ENCODE measurements at regions not wholly inside any gene's neighbourhood (a gene's known extent, or its start where the extent isn't known, plus 50 kb on each side); places are given as distances from the start of the nearest gene placed in this dataset.
"Not testable (repeated sequence)": the region's sequence is repeated elsewhere in the genome, so short reads cannot be mapped to it uniquely, and the experiment has no call there.

DNA sequence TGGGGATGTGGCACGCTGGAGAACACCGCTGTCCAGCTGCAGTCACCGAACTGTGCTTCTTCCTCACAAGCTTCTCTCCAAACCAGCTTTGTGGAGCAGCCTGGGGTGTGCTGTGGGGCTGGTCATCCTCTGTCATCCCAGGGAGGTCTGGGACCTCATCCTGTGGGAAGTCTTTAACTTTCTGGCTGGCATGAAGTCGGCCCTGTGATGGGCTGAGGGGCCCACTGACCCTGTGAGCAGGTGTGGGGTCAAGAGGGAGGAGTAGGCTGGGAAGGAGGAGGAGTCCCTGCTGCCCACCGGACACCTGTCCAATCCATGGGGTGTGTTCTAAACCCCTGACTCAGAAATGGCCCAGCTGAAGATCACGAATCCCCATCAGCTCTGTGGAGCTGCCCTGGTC is 136.2 kb upstream of the SHH start:
- no peak for DNase-seq
- ATAC-seq = no peak
- intact Hi-C loops (cut with micrococcal nuclease) = no loop called here

DNA sequence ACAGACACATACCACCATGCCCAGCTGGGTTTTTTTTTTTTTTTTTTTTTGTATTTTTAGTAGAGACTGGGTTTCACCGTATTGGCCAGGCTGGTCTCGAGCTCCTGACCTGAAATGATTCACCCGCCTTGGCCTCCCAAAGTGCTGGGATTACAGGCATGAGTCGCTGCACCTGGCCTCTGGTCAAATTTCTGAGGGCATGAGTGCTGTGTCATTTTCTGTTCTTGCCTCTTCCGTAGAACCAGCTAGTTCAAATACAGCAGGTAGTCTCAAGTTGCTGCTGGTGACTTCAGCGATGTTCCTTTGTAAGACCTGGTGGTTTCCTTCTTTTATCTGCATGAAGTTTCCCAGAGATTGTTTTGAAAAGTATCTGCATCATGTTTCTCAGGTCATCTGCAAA is 134.8 kb upstream of the SHH start:
- intact Hi-C loops (cut with micrococcal nuclease) = no loop called here
- ATAC-seq = no peak
- DNase-seq = no peak

GRCh38 chr7:155945670-155946325 is 133.5 kb upstream of the SHH start:
- DNase-seq = no peak
- no peak for ATAC-seq
- intact Hi-C loops (cut with micrococcal nuclease) = no loop called here

- intact Hi-C loops (cut with micrococcal nuclease) = no loop called here
- DNase-seq (no peak), ATAC-seq (no peak)
Measured at GRCh38 chr7:155944901-155945300, 132.6 kb upstream of the SHH start.

DNA sequence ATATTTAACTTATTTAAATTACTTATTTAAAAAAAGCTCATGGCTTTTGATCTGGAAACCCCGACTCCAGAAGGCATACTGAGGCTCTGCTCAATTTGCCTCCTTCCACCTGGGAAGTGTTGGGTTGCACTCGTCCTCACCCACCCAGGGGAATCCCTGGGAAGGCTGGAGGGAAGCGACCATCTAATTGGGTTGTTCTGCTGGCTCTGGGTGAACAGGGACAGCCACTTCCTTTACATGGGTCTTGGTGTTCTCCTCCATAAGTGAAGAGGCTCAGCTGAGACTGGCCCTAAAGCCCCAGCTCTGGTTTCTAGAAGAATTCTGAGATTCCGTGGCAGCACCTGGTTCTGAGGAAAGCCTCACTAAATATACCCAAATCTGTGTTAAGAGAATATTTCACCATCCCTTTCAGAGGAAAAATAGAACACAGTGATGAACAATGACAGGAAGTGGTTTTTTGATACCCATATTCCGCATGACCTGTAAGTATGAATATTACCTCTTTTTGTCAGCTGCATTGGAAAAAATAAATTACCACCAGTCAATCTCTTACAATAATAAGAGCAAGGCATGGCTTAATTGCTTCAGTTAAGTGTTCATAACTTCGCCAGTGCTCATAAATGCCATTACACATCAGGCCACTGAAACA is 131.1 kb upstream of the SHH start:
- intact Hi-C loops (cut with micrococcal nuclease) = no loop called here
- ATAC-seq (no peak), DNase-seq (no peak)

- DNase-seq (no peak), ATAC-seq (no peak)
- intact Hi-C loops (cut with micrococcal nuclease) = no loop called here
Measured at GRCh38 chr7:155942226-155942950, 130.1 kb upstream of the SHH start.

DNA sequence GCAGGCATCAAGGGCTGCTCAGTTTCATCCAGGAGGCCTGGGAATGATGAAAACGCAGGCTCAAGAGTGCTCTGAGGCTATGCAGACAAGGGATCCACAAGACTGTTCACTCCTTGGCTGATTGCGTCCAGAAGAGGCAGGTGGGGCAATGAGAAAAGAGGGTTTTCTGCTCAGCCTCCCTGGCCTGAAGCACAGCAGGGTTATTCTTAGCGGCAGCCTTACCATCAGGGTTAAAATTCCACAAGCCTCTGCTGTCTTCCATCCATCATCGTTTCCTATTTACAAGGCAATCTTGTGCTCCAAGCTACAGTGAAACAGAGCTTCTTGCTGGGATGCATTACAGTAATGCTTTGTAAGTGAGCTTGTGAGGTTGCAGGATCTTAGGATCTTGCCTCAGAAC is 129.4 kb upstream of the SHH start:
- no peak for ATAC-seq
- intact Hi-C loops (cut with micrococcal nuclease) = no loop called here
- DNase-seq = no peak

DNA sequence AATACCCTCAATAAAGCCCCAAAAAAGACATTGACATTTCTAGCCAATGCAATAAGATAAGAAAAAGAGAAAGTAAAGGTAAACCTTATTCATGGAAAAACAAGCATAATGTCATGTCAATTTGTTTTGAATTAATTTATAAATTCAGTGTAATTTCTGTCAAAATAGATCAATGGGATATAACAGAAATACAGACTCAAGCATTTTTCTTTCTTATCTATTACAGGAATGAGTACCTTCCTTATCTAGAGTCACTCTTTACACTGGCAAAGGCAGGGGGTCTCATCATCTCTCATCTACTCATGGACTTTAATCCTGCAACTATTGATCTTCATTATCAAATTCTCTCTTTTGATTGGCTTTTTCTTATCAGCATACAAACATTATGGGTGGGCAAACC is 127.1 kb upstream of the SHH start:
- intact Hi-C loops (cut with micrococcal nuclease) = no loop called here
- DNase-seq (no peak), ATAC-seq (no peak)

- DNase-seq = no peak
- ATAC-seq = no peak
- intact Hi-C loops (cut with micrococcal nuclease) = no loop called here
Measured at GRCh38 chr7:155938129-155938528, 125.9 kb upstream of the SHH start.

- DNase-seq (no peak), ATAC-seq (no peak)
- intact Hi-C loops (cut with micrococcal nuclease) = no loop called here
Measured at GRCh38 chr7:155935726-155936125, 123.5 kb upstream of the SHH start.

DNA sequence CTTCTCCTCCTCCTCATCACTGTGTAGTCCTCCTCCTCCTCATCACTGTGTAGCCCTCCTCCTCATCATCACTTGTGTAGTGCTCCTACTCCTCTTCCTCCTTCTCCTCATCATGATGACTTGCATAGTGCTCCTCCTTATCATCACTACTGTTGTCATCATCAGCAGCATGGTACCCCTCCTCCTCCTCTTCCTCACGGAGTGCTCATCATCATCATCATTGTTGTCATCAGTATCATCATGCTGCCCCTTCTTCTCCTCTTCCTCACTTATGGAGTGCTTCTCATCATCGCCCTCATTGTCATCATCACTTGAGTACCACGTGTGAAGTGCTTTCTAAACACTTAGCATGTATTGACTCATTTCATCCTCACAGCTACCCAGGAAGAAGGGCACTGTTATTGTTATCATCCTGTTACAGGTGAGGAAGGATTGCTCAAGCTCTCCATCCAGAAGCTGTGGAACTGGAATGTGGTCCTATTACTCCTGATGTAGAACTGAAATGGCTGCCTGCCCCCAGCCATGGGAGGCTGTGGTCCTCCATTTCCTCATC is 122.8 kb upstream of the SHH start:
- DNase-seq = no peak
- intact Hi-C loops (cut with micrococcal nuclease) = no loop called here
- ATAC-seq = no peak

DNA sequence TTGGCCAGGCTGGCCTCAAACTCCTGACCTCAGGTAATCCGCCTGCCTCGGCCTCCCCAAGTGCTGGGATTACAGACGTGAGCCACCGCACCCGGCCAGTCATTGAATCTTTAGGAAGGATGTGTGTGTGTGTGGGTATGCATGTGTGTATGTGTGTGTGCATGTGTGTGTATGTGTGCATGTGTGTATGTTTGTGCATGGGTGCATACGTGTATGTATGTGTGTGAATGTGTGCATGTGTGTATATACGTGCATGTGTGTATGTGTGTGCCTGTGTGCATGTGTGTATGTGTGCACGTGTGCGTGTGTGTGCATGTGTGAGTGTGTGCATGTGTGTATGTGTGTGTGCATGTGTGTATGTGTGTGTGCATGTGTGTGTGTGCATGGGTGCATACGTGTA is 120.1 kb upstream of the SHH start:
- DNase-seq; ATAC-seq; intact Hi-C loops (cut with micrococcal nuclease): not testable (repeated sequence)

GRCh38 chr7:155931396-155932085 is 119.3 kb upstream of the SHH start:
- intact Hi-C loops (cut with micrococcal nuclease) = no loop called here

GRCh38 chr7:155930527-155930926 is 118.3 kb upstream of the SHH start:
- no peak for ATAC-seq
- no peak for DNase-seq
- intact Hi-C loops (cut with micrococcal nuclease) = no loop called here

More at GRCh38 chr7:155931396-155932085, 119.3 kb upstream of the SHH start:
- no peak for ATAC-seq
- no peak for DNase-seq

DNA sequence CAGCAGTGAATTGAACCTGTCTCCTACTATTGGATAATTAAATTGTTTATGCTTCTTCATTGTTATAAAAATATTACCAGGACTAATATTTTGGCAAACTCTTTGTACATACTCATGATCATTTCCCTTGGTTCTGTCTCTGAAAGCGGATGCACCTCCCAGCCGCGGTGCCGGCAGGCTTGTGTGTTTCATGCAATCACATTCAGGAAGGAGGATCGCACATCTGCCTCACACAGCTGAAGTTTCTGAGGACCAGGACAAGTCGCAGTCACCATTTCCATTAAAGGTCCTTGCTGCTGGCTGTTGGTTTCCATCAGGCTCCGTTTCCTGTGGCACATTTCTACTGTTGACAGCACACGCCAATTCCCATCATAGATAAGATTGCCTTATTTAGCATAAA is 117.8 kb upstream of the SHH start:
- intact Hi-C loops (cut with micrococcal nuclease) = no loop called here
- DNase-seq (no peak), ATAC-seq (no peak)

DNA sequence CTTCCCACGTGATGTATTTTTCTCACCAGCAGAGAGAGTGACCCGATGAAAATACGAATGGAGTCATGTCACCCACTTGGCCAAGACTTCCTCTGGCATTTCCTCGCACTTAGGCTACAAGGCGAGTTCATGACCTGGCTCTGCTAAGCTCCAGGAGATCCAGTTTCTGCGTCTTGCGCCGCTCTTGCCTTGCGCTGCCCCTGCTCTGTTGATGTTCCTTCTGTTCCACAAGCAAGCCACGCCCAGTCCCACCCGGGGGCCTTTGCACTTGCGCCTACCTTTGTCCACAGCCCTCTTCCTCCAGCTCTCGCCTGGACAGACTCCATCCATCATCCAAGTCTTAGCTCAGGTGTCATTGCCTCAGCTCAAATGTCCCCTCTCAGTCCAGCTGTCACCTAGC is 116.3 kb upstream of the SHH start:
- intact Hi-C loops (cut with micrococcal nuclease) = no loop called here
- DNase-seq = no peak
- ATAC-seq = no peak

- intact Hi-C loops (cut with micrococcal nuclease) = no loop called here
- DNase-seq = no peak
- no peak for ATAC-seq
Measured at GRCh38 chr7:155927905-155928304, 115.6 kb upstream of the SHH start.

DNA sequence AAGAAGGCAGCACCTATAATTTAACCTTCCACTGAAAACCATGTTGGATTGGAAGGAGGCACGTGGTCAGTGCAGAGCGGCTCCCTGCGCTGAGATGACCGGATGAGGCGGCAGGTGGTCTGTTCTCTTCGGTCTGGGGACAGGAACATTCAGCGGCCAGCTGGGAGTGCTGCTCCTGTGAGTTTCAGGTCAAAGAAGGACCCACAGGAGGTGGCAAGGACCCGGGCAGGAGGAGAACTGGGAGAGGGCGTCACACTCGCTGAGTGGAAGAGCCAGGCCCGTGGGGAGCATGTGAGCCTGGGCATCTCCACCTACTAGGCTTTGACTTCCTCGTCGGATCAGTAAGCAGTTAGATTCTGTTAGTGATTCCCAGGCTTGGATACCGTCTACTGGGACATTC is 113.4 kb upstream of the SHH start:
- ATAC-seq = no peak
- no peak for DNase-seq
- intact Hi-C loops (cut with micrococcal nuclease) = no loop called here

DNA sequence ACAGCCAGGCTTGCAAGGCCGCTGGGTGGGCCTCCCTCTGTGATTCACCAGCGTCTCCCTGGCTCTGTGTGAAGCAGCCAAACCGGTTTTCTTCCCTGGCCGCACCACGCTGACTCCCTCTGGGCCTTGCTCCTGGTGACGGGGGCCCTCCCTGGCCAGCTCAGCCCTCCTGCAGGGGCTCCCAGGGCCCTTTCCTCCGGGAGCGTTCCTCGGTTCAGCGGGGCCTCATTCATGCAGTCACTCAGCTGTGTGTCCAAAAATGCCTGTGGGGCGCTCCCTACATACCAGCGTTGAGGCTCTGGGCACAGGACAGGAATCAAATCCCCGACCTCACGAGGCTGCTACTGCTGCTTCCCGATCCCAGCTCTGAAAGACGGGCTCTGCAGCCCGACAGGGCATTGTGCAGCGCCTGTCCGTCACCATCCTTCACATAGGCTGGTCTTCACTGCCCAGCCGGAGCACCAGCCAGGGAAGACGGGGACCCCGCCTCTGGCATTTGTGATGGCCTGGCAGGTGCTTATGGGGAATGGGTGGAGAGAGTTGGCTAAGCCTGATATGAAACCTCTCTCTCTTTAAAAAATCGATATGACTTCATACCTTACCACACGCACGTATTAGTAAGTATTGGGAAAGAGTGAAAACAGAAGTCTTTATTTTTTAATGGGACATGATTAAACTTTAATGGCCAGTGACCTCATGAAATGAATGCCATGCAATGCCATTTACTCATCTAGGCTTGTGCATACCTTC is 110.0 kb upstream of the SHH start:
- no peak for DNase-seq
- intact Hi-C loops (cut with micrococcal nuclease) = no loop called here
- ATAC-seq = no peak

DNA sequence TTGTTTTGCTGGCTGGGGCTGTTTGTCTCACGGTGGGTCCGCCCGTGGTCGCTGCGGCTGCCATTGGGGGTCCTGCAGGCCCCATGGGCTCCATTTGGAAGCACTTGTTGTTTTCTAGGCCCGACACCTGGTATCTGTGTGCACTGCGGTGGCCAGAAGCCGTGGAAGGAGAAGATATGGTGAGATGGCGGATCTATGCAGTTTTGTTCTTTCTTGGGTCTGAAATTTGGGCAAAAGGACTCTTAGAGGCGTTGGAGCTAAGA is 109.5 kb upstream of the SHH start:
- no peak for ATAC-seq
- intact Hi-C loops (cut with micrococcal nuclease) = no loop called here
- DNase-seq = no peak

Measured in left ventricle myocardium superior (tissue), 1 donor.